ENCODE measurements at regions not wholly inside any gene's neighbourhood (a gene's known extent, or its start where the extent isn't known, plus 50 kb on each side); places are given as distances from the start of the nearest gene placed in this dataset.

DNA sequence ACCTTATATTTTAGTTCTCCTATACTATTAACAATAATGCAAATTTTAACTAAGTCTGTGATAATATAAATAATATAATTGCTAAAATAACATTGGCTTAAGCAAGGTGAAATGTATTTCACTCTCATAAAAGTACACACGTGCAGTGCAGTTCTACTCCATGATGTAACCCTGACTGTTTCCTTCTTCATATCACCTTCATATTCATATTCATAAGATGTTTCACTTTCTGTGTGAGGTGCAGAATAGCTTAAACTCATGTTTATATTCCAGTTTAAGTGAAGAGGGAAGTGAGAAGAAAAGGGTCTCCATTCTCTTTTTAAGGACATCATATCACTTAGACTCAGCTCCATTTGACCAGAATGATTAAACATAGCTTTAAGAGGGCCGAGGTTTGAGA, 1810.0 kb upstream of the PCDH10 start:
- in situ Hi-C loops (cut with MboI), result no loop called here
- Histone ChIP-seq H4K20me1 (replicated peaks; ENCODE audit: control insufficient read depth, insufficient read depth, low read length) (no peaks in the 10 kb centered on the region), H3K4me3 (no peak overlapping the region)

More for the DNA sequence above, 1810.0 kb upstream of the PCDH10 start:
- Histone ChIP-seq H3K4me1 (replicated peaks in 1 of 2; ENCODE audit: control insufficient read depth in 2 of 2, insufficient read depth in 2 of 2, low read length in 2 of 2) (no peaks in the 10 kb centered on the region), H3K27me3 (ENCODE audit: control insufficient read depth in 2 of 2, insufficient read depth in 2 of 2, low read length in 2 of 2) (no peaks in the 10 kb centered on the region), H3K9ac (ENCODE audit: insufficient read depth in 1 of 2, low read depth in 2 of 2, low read length in 2 of 2) (no peak overlapping the region), H3K4me2 (ENCODE audit: insufficient read depth, low read length) (no peak overlapping the region), H3K9me3 (replicated peaks; ENCODE audit: control insufficient read depth, insufficient read depth, low read depth, low read length) (no peaks in the 10 kb centered on the region; the same call in 1 of the 2 replicates), H3K9me1 (ENCODE audit: control insufficient read depth, insufficient read depth, low read length) (no peaks in the 10 kb centered on the region), H2AFZ (ENCODE audit: low read depth, low read length) (no peak overlapping the region), H3K27ac (ENCODE audit: extremely low read depth, low read depth, low read length) (no peak overlapping the region), H3K79me2 (ENCODE audit: control insufficient read depth, insufficient read depth, low read length) (no peaks in the 10 kb centered on the region), H3K36me3 (ENCODE audit: control insufficient read depth, insufficient read depth, low read length) (no peaks in the 10 kb centered on the region)
- no TSS peak for BruUV-seq (replicated peaks)
- DNase-seq (ENCODE audit: extremely low read depth in 1 of 4, low spot score in 3 of 4), result no peak
- TF ChIP-seq FOS (IDR thresholded peaks at IDR 0.05; ENCODE audit: extremely low read depth, insufficient read length) (no peak), ZNF766 (CRISPR knock-in tag; conservative IDR thresholded peaks at IDR 0.05) (no peak), HDAC6 (IDR thresholded peaks at IDR 0.05; ENCODE audit: low read depth, low read length) (no peak), GTF2E2 (tag; IDR thresholded peaks at IDR 0.05) (no peak), ZNF134 (CRISPR knock-in tag; conservative IDR thresholded peaks at IDR 0.05) (no peak), POU5F1 (IDR thresholded peaks at IDR 0.05; ENCODE audit: borderline replicate concordance, low read depth, low read length, partially characterized antibody) (no peak), CREBBP (IDR thresholded peaks at IDR 0.05; ENCODE audit: low read depth, low read length) (no peak), ZNF79 (CRISPR knock-in tag; IDR thresholded peaks at IDR 0.05; ENCODE audit: low read depth) (no peak), MTF1 (CRISPR knock-in tag; IDR thresholded peaks at IDR 0.05; ENCODE audit: borderline replicate concordance) (no peak), MCM7 (IDR thresholded peaks at IDR 0.05) (no peak), HDGF (IDR thresholded peaks at IDR 0.05) (no peak), HOXB6 (CRISPR knock-in tag; IDR thresholded peaks at IDR 0.05; ENCODE audit: borderline replicate concordance) (no peak), XRCC3 (IDR thresholded peaks at IDR 0.05) (no peak), ZNF584 (CRISPR knock-in tag; IDR thresholded peaks at IDR 0.05; ENCODE audit: low read depth) (no peak), ZNF77 (CRISPR knock-in tag; IDR thresholded peaks at IDR 0.05) (no peak)
- TF ChIP-seq, protein P1, sequence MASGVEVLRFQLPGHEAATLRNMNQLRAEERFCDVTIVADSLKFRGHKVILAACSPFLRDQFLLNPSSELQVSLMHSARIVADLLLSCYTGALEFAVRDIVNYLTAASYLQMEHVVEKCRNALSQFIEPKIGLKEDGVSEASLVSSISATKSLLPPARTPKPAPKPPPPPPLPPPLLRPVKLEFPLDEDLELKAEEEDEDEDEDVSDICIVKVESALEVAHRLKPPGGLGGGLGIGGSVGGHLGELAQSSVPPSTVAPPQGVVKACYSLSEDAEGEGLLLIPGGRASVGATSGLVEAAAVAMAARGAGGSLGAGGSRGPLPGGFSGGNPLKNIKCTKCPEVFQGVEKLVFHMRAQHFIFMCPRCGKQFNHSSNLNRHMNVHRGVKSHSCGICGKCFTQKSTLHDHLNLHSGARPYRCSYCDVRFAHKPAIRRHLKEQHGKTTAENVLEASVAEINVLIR (CRISPR knock-in tag; IDR thresholded peaks at IDR 0.05), result no peak
- TF ChIP-seq, protein P2, sequence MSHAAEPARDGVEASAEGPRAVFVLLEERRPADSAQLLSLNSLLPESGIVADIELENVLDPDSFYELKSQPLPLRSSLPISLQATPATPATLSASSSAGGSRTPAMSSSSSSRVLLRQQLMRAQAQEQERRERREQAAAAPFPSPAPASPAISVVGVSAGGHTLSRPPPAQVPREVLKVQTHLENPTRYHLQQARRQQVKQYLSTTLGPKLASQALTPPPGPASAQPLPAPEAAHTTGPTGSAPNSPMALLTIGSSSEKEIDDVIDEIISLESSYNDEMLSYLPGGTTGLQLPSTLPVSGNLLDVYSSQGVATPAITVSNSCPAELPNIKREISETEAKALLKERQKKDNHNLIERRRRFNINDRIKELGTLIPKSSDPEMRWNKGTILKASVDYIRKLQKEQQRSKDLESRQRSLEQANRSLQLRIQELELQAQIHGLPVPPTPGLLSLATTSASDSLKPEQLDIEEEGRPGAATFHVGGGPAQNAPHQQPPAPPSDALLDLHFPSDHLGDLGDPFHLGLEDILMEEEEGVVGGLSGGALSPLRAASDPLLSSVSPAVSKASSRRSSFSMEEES (CRISPR knock-in tag; IDR thresholded peaks at IDR 0.05), result no peak
- TF ChIP-seq, protein P3, sequence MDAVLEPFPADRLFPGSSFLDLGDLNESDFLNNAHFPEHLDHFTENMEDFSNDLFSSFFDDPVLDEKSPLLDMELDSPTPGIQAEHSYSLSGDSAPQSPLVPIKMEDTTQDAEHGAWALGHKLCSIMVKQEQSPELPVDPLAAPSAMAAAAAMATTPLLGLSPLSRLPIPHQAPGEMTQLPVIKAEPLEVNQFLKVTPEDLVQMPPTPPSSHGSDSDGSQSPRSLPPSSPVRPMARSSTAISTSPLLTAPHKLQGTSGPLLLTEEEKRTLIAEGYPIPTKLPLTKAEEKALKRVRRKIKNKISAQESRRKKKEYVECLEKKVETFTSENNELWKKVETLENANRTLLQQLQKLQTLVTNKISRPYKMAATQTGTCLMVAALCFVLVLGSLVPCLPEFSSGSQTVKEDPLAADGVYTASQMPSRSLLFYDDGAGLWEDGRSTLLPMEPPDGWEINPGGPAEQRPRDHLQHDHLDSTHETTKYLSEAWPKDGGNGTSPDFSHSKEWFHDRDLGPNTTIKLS (IDR thresholded peaks at IDR 0.05; ENCODE audit: borderline replicate concordance, low read depth), result no peak
- 0% methylated on average over 2 of the region's 2 CpGs for WGBS (ENCODE audit: insufficient coverage, low coverage, missing lambda C conversion rate)
- FAIRE-seq, result no peak
- CTCF ChIA-PET (ENCODE audit: low intra/inter-chr PET ratio), result no interaction called here
- no peak for ATAC-seq
- intact Hi-C loops (cut with micrococcal nuclease), result no loop called here
- POLR2A ChIA-PET, result no interaction called here
